NB4 (cell line): ENCODE measurements at regions not wholly inside any gene's neighbourhood (a gene's known extent, or its start where the extent isn't known, plus 50 kb on each side); places are given as distances from the start of the nearest gene placed in this dataset.

Experiments used
- CTCF ChIP-seq: IDR thresholded peaks from one replicate; pipeline ENCODE4 v1.5.1; 2012; ENCODE audit warnings: low read depth, low read length
- MAX ChIP-seq: IDR thresholded peaks from 2 replicates; pipeline ENCODE4 v1.6.1; 2011; ENCODE audit warnings: low read depth, low read length
- MYC ChIP-seq: IDR thresholded peaks from 2 replicates; pipeline ENCODE4 v1.6.1; 2011; ENCODE audit warnings: low read depth, low read length
- POLR2A ChIP-seq: IDR thresholded peaks from 2 replicates; pipeline ENCODE4 v1.6.1; 2011; ENCODE audit warnings: mild to moderate bottlenecking; ENCODE audit not compliant: insufficient read length; ENCODE audit errors: extremely low read depth

- no peak for TF ChIP-seq CTCF
- no peak for TF ChIP-seq POLR2A
- no peak for TF ChIP-seq MAX
- no peak for TF ChIP-seq MYC
These were observed 297.5 kb upstream of the CTNNB1 start for GRCh38 chr3:40901796-40902195.
